WTC11 (cell line): ENCODE measurements at regions not wholly inside any gene's neighbourhood (a gene's known extent, or its start where the extent isn't known, plus 50 kb on each side); places are given as distances from the start of the nearest gene placed in this dataset.

Experiments
- ATAC-seq: fragments of 200-7000 bp; cut with Tn5 transposase; 2 replicates; pipeline ENCODE4 v1.10.0; 2021; ENCODE audit warnings: mild to moderate bottlenecking, moderate library complexity
- CTCF ChIA-PET: fragments of 300-600 bp; sonication (Branson Sonifier 250); formaldehyde crosslinking; loops from one replicate; lab custom pipeline; 2021; ENCODE audit warnings: antibody characterized with exemption; lab: Charles Lee
- POLR2A ChIA-PET: fragments of 350-600 bp; sonication (Branson Sonifier 250); formaldehyde crosslinking; loops from one replicate; lab custom pipeline; 2021; ENCODE audit warnings: antibody characterized with exemption; lab: Charles Lee
- DNase-seq: peaks from one replicate; pipeline ENCODE4 v3.0.0; 2021; ENCODE audit warnings: low spot score
- H3K27ac Mint-ChIP-seq: 2 replicates; pipeline ENCODE4 v1.8.0; 2021; ENCODE audit warnings: mixed read lengths
- H3K27me3 Mint-ChIP-seq: 2 replicates; pipeline ENCODE4 v1.8.0; 2021; ENCODE audit warnings: low read depth, mild to moderate bottlenecking, moderate library complexity, mixed read lengths
- H3K36me3 Mint-ChIP-seq: 2 replicates; pipeline ENCODE4 v1.8.0; 2021; ENCODE audit warnings: mixed read lengths
- H3K4me1 Mint-ChIP-seq: 2 replicates; pipeline ENCODE4 v1.8.0; 2022; ENCODE audit warnings: mixed read lengths
- H3K4me3 Mint-ChIP-seq: 2 replicates; pipeline ENCODE4 v1.8.0; 2021; ENCODE audit warnings: mild to moderate bottlenecking, moderate library complexity, mixed read lengths
- H3K9me3 Mint-ChIP-seq: 2 replicates; pipeline ENCODE4 v1.8.0; 2021; ENCODE audit warnings: mixed read lengths
- AFF4 ChIP-seq: sonication (generic); formaldehyde crosslinking; IDR thresholded peaks from 2 replicates; pipeline ENCODE4 v1.8.1; 2023; ENCODE audit warnings: mild to moderate bottlenecking, missing genetic modification reagents, borderline replicate concordance
- E2F4 ChIP-seq: sonication (generic); formaldehyde crosslinking; IDR thresholded peaks from 2 replicates; pipeline ENCODE4 v1.8.1; 2022; ENCODE audit warnings: low read depth, mild to moderate bottlenecking, moderate library complexity, missing genetic modification reagents, borderline replicate concordance
- ERG ChIP-seq: fragments of 250-450 bp; sonication (Bioruptor Pico); IDR thresholded peaks from 2 replicates; pipeline ENCODE4 v1.8.0; 2021; ENCODE audit warnings: mild to moderate bottlenecking
- FOXJ3 ChIP-seq: sonication (generic); formaldehyde crosslinking; IDR thresholded peaks from 2 replicates; pipeline ENCODE4 v1.9.0; 2021; ENCODE audit warnings: missing genetic modification reagents, mild to moderate bottlenecking, borderline replicate concordance
- NR3C1 ChIP-seq: sonication (generic); formaldehyde crosslinking; conservative IDR thresholded peaks from 2 replicates; pipeline ENCODE4 v1.8.1; 2023; ENCODE audit warnings: low read depth, mild to moderate bottlenecking, missing genetic modification reagents
- SMAD3 ChIP-seq: sonication (generic); formaldehyde crosslinking; IDR thresholded peaks from 2 replicates; pipeline ENCODE4 v1.8.0; 2022; ENCODE audit warnings: missing genetic modification reagents, mild to moderate bottlenecking, borderline replicate concordance
- STAT6 ChIP-seq: sonication (generic); formaldehyde crosslinking; conservative IDR thresholded peaks from 2 replicates; pipeline ENCODE4 v1.8.1; 2023; ENCODE audit warnings: mild to moderate bottlenecking, low read depth, missing genetic modification reagents, moderate library complexity
- TCF7 ChIP-seq: sonication (generic); formaldehyde crosslinking; IDR thresholded peaks from 2 replicates; pipeline ENCODE4 v1.8.0; 2022; ENCODE audit warnings: mild to moderate bottlenecking, low read depth, missing genetic modification reagents, moderate library complexity
- ZBTB43 ChIP-seq: sonication (generic); formaldehyde crosslinking; IDR thresholded peaks from 2 replicates; pipeline ENCODE4 v1.8.1; 2023; ENCODE audit warnings: mild to moderate bottlenecking, missing genetic modification reagents
- ZNF138 ChIP-seq: sonication (generic); formaldehyde crosslinking; conservative IDR thresholded peaks from 2 replicates; pipeline ENCODE4 v1.8.1; 2022; ENCODE audit warnings: mild to moderate bottlenecking, moderate library complexity, missing genetic modification reagents
- ZNF512 ChIP-seq: sonication (generic); formaldehyde crosslinking; IDR thresholded peaks from 2 replicates; pipeline ENCODE4 v1.8.1; 2022; ENCODE audit warnings: missing genetic modification reagents, borderline replicate concordance

GRCh38 chr2:217189747-217190146 is 329.9 kb upstream of the TNP1 start:
- peaks cover 4% of the 10 kb centered on the region; the same call in 1 of the 2 replicates for H3K27me3 Mint-ChIP-seq
- no peak overlapping the region for H3K4me3 Mint-ChIP-seq
- ChIA-PET CTCF (no interaction called here), POLR2A (no interaction called here)
- peaks cover 6% of the 10 kb centered on the region for H3K4me1 Mint-ChIP-seq
- ATAC-seq (no peak), DNase-seq (no peak)
- no peaks in the 10 kb centered on the region for H3K36me3 Mint-ChIP-seq
- peaks cover 4% of the 10 kb centered on the region; the same call in 1 of the 2 replicates for H3K9me3 Mint-ChIP-seq
- H3K27ac Mint-ChIP-seq = no peak overlapping the region
- TF ChIP-seq STAT6 (CRISPR knock-in tag) (no peak), SMAD3 (no peak), ZNF512 (CRISPR knock-in tag) (no peak), ERG (CRISPR knock-in tag) (no peak), ZNF138 (CRISPR knock-in tag) (no peak), AFF4 (CRISPR knock-in tag) (no peak)

- no peak overlapping the region for H3K4me3 Mint-ChIP-seq
- ATAC-seq (no peak), DNase-seq (no peak)
- TF ChIP-seq ERG (CRISPR knock-in tag) = no peak
- TF ChIP-seq E2F4 (CRISPR knock-in tag) = no peak
- no peak overlapping the region for H3K27ac Mint-ChIP-seq
- H3K4me1 Mint-ChIP-seq = peaks cover 6% of the 10 kb centered on the region
- no peaks in the 10 kb centered on the region for H3K36me3 Mint-ChIP-seq
- peaks cover 4% of the 10 kb centered on the region; the same call in 1 of the 2 replicates for H3K27me3 Mint-ChIP-seq
- POLR2A ChIA-PET = no interaction called here
- CTCF ChIA-PET = no interaction called here
- H3K9me3 Mint-ChIP-seq = peaks cover 4% of the 10 kb centered on the region; the same call in 1 of the 2 replicates
Observed at GRCh38 chr2:217189131-217189530, 329.3 kb upstream of the TNP1 start.

- ChIA-PET POLR2A (no interaction called here), CTCF (no interaction called here)
- TF ChIP-seq ERG (CRISPR knock-in tag) = no peak
- no peak for TF ChIP-seq ZBTB43 (CRISPR knock-in tag)
- TF ChIP-seq TCF7 (CRISPR knock-in tag) = no peak
- no peak for TF ChIP-seq FOXJ3 (CRISPR knock-in tag)
- TF ChIP-seq NR3C1 (CRISPR knock-in tag) = no peak
- Mint-ChIP-seq H3K4me1 (no peaks in the 10 kb centered on the region), H3K27ac (no peak overlapping the region), H3K9me3 (peaks cover 4% of the 10 kb centered on the region; the same call in 1 of the 2 replicates), H3K27me3 (no peaks in the 10 kb centered on the region; the same call in 1 of the 2 replicates), H3K36me3 (no peaks in the 10 kb centered on the region), H3K4me3 (no peak overlapping the region)
- ATAC-seq (no peak), DNase-seq (no peak)
Observed at GRCh38 chr2:217186668-217187159, 326.9 kb upstream of the TNP1 start.
